Mesothelial cell of epicardium (in vitro differentiated cells): ENCODE measurements at regions not wholly inside any gene's neighbourhood (a gene's known extent, or its start where the extent isn't known, plus 50 kb on each side); places are given as distances from the start of the nearest gene placed in this dataset.
"Not testable (repeated sequence)": the region's sequence is repeated elsewhere in the genome, so short reads cannot be mapped to it uniquely, and the experiment has no call there.

Source experiments
- DNase-seq, 2 experiments: peaks; one replicate each; pipeline ENCODE4 v3.0.0; 2021; ENCODE audit warnings: low spot score in 2 of 2; ENCODE audit not compliant: unreplicated experiment in 2 of 2
- H3K27ac Mint-ChIP-seq: 2 replicates; pipeline ENCODE4 v1.8.0; 2021; ENCODE audit warnings: mixed read lengths
- H3K27me3 Mint-ChIP-seq: 2 replicates; pipeline ENCODE4 v1.8.0; 2021; ENCODE audit warnings: low read depth, mixed read lengths
- H3K36me3 Mint-ChIP-seq: 2 replicates; pipeline ENCODE4 v1.8.0; 2021; ENCODE audit warnings: mixed read lengths
- H3K4me1 Mint-ChIP-seq: 2 replicates; pipeline ENCODE4 v1.8.0; 2021; ENCODE audit warnings: mixed read lengths
- H3K4me3 Mint-ChIP-seq: 2 replicates; pipeline ENCODE4 v1.8.0; 2021; ENCODE audit warnings: mild to moderate bottlenecking, moderate library complexity, mixed read lengths
- H3K9me3 Mint-ChIP-seq: 2 replicates; pipeline ENCODE4 v1.8.0; 2021; ENCODE audit warnings: mixed read lengths
- CTCF ChIP-seq: fragments of 200-600 bp; sonication (generic); IDR thresholded peaks from one replicate; pipeline ENCODE4 v1.5.0; 2021; ENCODE audit warnings: antibody characterized with exemption; ENCODE audit not compliant: unreplicated experiment

- H3K27ac Mint-ChIP-seq, result no peak overlapping the region
- H3K36me3 Mint-ChIP-seq, result no peaks in the 10 kb centered on the region
- H3K9me3 Mint-ChIP-seq, result peaks cover 3% of the 10 kb centered on the region
- no peaks in the 10 kb centered on the region for H3K27me3 Mint-ChIP-seq
- no peak for DNase-seq
- H3K4me1 Mint-ChIP-seq, result peaks cover 3% of the 10 kb centered on the region
- TF ChIP-seq CTCF, result no peak
- H3K4me3 Mint-ChIP-seq, result no peak overlapping the region
Measured at GRCh38 chr11:29606330-29607031, 410.3 kb downstream of the KCNA4 start.

- H3K27ac Mint-ChIP-seq, H3K4me1 Mint-ChIP-seq, H3K4me3 Mint-ChIP-seq, H3K36me3 Mint-ChIP-seq, DNase-seq, H3K27me3 Mint-ChIP-seq, H3K9me3 Mint-ChIP-seq: not testable (repeated sequence)
Measured at GRCh38 chr11:29600151-29600575, 416.7 kb downstream of the KCNA4 start.

GRCh38 chr11:29584342-29584741 lies 432.5 kb downstream of the KCNA4 start:
- H3K27me3 Mint-ChIP-seq, result no peaks in the 10 kb centered on the region
- no peak overlapping the region for H3K27ac Mint-ChIP-seq
- H3K4me3 Mint-ChIP-seq, result no peak overlapping the region
- H3K9me3 Mint-ChIP-seq, result peaks cover 14% of the 10 kb centered on the region
- DNase-seq, result no peak
- TF ChIP-seq CTCF, result no peak
- H3K36me3 Mint-ChIP-seq, result no peaks in the 10 kb centered on the region
- peaks cover 3% of the 10 kb centered on the region for H3K4me1 Mint-ChIP-seq

- Mint-ChIP-seq H3K4me3 (no peak overlapping the region), H3K4me1 (peaks cover under 1% of the 10 kb centered on the region), H3K27ac (no peak overlapping the region), H3K9me3 (peaks cover 20% of the 10 kb centered on the region), H3K27me3 (no peaks in the 10 kb centered on the region), H3K36me3 (no peaks in the 10 kb centered on the region)
- no peak for TF ChIP-seq CTCF
- no peak for DNase-seq
Measured at GRCh38 chr11:29578806-29579205, 438.0 kb downstream of the KCNA4 start.

GRCh38 chr11:29564486-29564885 lies 452.3 kb downstream of the KCNA4 start:
- Mint-ChIP-seq H3K27me3 (no peaks in the 10 kb centered on the region), H3K36me3 (no peaks in the 10 kb centered on the region), H3K4me1 (no peaks in the 10 kb centered on the region), H3K9me3 (peaks cover 4% of the 10 kb centered on the region), H3K4me3 (no peak overlapping the region), H3K27ac (no peak overlapping the region)
- TF ChIP-seq CTCF, result no peak
- DNase-seq, result no peak

- no peaks in the 10 kb centered on the region for H3K9me3 Mint-ChIP-seq
- H3K27me3 Mint-ChIP-seq, result no peaks in the 10 kb centered on the region
- no peaks in the 10 kb centered on the region for H3K4me1 Mint-ChIP-seq
- H3K27ac Mint-ChIP-seq, result no peak overlapping the region
- H3K4me3 Mint-ChIP-seq, result no peak overlapping the region
- H3K36me3 Mint-ChIP-seq, result no peaks in the 10 kb centered on the region
- DNase-seq, result no peak
- no peak for TF ChIP-seq CTCF
Measured at GRCh38 chr11:29562183-29562582, 454.6 kb downstream of the KCNA4 start.
